PC-3 (cell line): ENCODE measurements at regions not wholly inside any gene's neighbourhood (a gene's known extent, or its start where the extent isn't known, plus 50 kb on each side); places are given as distances from the start of the nearest gene placed in this dataset.

Source experiments
- EZH2 ChIP-seq: fragments of 300-600 bp; sonication (generic); IDR thresholded peaks from one replicate; pipeline ENCODE4 v1.6.1; 2017; ENCODE audit warnings: antibody characterized with exemption, mild to moderate bottlenecking, low read length; ENCODE audit not compliant: unreplicated experiment
- TF ChIP-seq, protein P1 (sequence below): fragments of 300-600 bp; sonication (generic); conservative IDR thresholded peaks from 2 replicates; pipeline ENCODE4 v1.5.1; 2017; ENCODE audit warnings: antibody characterized with exemption, low read depth, mild to moderate bottlenecking, low read length

GRCh38 chr7:12911053-12911452 lies 223.6 kb downstream of the ARL4A start:
- TF ChIP-seq EZH2: no peak
- TF ChIP-seq, protein P1, sequence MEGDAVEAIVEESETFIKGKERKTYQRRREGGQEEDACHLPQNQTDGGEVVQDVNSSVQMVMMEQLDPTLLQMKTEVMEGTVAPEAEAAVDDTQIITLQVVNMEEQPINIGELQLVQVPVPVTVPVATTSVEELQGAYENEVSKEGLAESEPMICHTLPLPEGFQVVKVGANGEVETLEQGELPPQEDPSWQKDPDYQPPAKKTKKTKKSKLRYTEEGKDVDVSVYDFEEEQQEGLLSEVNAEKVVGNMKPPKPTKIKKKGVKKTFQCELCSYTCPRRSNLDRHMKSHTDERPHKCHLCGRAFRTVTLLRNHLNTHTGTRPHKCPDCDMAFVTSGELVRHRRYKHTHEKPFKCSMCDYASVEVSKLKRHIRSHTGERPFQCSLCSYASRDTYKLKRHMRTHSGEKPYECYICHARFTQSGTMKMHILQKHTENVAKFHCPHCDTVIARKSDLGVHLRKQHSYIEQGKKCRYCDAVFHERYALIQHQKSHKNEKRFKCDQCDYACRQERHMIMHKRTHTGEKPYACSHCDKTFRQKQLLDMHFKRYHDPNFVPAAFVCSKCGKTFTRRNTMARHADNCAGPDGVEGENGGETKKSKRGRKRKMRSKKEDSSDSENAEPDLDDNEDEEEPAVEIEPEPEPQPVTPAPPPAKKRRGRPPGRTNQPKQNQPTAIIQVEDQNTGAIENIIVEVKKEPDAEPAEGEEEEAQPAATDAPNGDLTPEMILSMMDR: no peak
